IPS DF 6.9 (cell line): ENCODE measurements at regions not wholly inside any gene's neighbourhood (a gene's known extent, or its start where the extent isn't known, plus 50 kb on each side); places are given as distances from the start of the nearest gene placed in this dataset.

Experiments
- DNase-seq: peaks from one replicate; pipeline ENCODE4 v3.0.0-alpha.2; 2013; ENCODE audit warnings: low read depth, low spot score
- H3K27ac ChIP-seq: one replicate; pipeline ENCODE4 v1.5.1; 2013; ENCODE audit warnings: low read length, control low read depth
- H3K27me3 ChIP-seq: 2 replicates; pipeline ENCODE4 v1.6.1; 2013; ENCODE audit warnings: mild to moderate bottlenecking, low read length; ENCODE audit not compliant: control insufficient read depth, insufficient read depth
- H3K36me3 ChIP-seq: 2 replicates; pipeline ENCODE4 v1.6.1; 2013; ENCODE audit warnings: low read length; ENCODE audit not compliant: control insufficient read depth, insufficient read depth
- H3K4me1 ChIP-seq: 2 replicates; pipeline ENCODE4 v1.6.1; 2013; ENCODE audit warnings: low read length; ENCODE audit not compliant: control insufficient read depth, insufficient read depth
- H3K4me3 ChIP-seq: 2 replicates; pipeline ENCODE4 v1.5.1; 2013; ENCODE audit warnings: mild to moderate bottlenecking, low read length
- H3K9me3 ChIP-seq: 2 replicates; pipeline ENCODE4 v1.6.1; 2013; ENCODE audit warnings: low read length, inconsistent platforms; ENCODE audit not compliant: control insufficient read depth, insufficient read depth
- WGBS: extraction: QIAGEN DNeasy Blood & Tissue Kit; methylation state at CpG from one replicate; pipeline ENCODE4 v1.1.7; 2013; ENCODE audit warnings: mixed read lengths, missing lambda C conversion rate; ENCODE audit not compliant: insufficient read length, insufficient coverage; 5-methylcytosine and 5-hydroxymethylcytosine counted together

GRCh38 chr16:73875996-73876690 is 420.5 kb upstream of the PSMD7 start:
- Histone ChIP-seq H3K36me3 (no peaks in the 10 kb centered on the region), H3K4me1 (no peaks in the 10 kb centered on the region), H3K9me3 (no peaks in the 10 kb centered on the region), H3K27me3 (no peaks in the 10 kb centered on the region), H3K27ac (no peak overlapping the region), H3K4me3 (no peak overlapping the region)
- DNase-seq, result no peak
- no CpG with 5 or more reads among the region's 7 CpGs for WGBS

- Histone ChIP-seq H3K9me3 (no peaks in the 10 kb centered on the region), H3K4me1 (no peaks in the 10 kb centered on the region), H3K4me3 (no peak overlapping the region), H3K36me3 (no peaks in the 10 kb centered on the region), H3K27me3 (no peaks in the 10 kb centered on the region), H3K27ac (no peak overlapping the region)
- DNase-seq, result no peak
- WGBS, result no CpG with 5 or more reads among the region's 3 CpGs
These were observed 422.3 kb upstream of the PSMD7 start for GRCh38 chr16:73874324-73874723.

- H3K27me3 ChIP-seq, result no peaks in the 10 kb centered on the region
- no peak overlapping the region for H3K27ac ChIP-seq
These were observed 423.0 kb upstream of the PSMD7 start for GRCh38 chr16:73873643-73874042.

GRCh38 chr16:73872856-73873255 is 423.8 kb upstream of the PSMD7 start:
- no CpG with 5 or more reads among the region's 8 CpGs for WGBS

More at GRCh38 chr16:73873643-73874042, 423.0 kb upstream of the PSMD7 start:
- Histone ChIP-seq H3K36me3 (no peaks in the 10 kb centered on the region), H3K4me3 (no peak overlapping the region), H3K4me1 (no peaks in the 10 kb centered on the region), H3K9me3 (no peaks in the 10 kb centered on the region)
- DNase-seq, result no peak
- WGBS, result no CpG with 5 or more reads among the region's 2 CpGs

GRCh38 chr16:73871088-73871733 is 425.4 kb upstream of the PSMD7 start:
- WGBS, result no CpG with 5 or more reads among the region's 6 CpGs
- Histone ChIP-seq H3K9me3 (no peaks in the 10 kb centered on the region), H3K27ac (no peak overlapping the region), H3K36me3 (no peaks in the 10 kb centered on the region), H3K27me3 (no peaks in the 10 kb centered on the region), H3K4me1 (no peaks in the 10 kb centered on the region), H3K4me3 (no peak overlapping the region)
- DNase-seq, result no peak

More at GRCh38 chr16:73872856-73873255, 423.8 kb upstream of the PSMD7 start:
- H3K36me3 ChIP-seq, result no peaks in the 10 kb centered on the region
- H3K4me3 ChIP-seq, result no peak overlapping the region
- H3K9me3 ChIP-seq, result no peaks in the 10 kb centered on the region
- no peak overlapping the region for H3K27ac ChIP-seq
- no peak for DNase-seq
- no peaks in the 10 kb centered on the region for H3K27me3 ChIP-seq
- H3K4me1 ChIP-seq, result no peaks in the 10 kb centered on the region

- no CpG with 5 or more reads among the region's 3 CpGs for WGBS
- Histone ChIP-seq H3K27ac (no peak overlapping the region), H3K9me3 (no peaks in the 10 kb centered on the region), H3K27me3 (no peaks in the 10 kb centered on the region), H3K4me3 (no peak overlapping the region), H3K4me1 (no peaks in the 10 kb centered on the region), H3K36me3 (no peaks in the 10 kb centered on the region)
- no peak for DNase-seq
These were observed 427.5 kb upstream of the PSMD7 start for GRCh38 chr16:73869126-73869525.

GRCh38 chr16:73864868-73865267 is 431.7 kb upstream of the PSMD7 start:
- no peak overlapping the region for H3K27ac ChIP-seq
- no peaks in the 10 kb centered on the region for H3K27me3 ChIP-seq
- DNase-seq, result no peak
- H3K36me3 ChIP-seq, result no peaks in the 10 kb centered on the region
- H3K4me1 ChIP-seq, result no peaks in the 10 kb centered on the region
- no peak overlapping the region for H3K4me3 ChIP-seq
- H3K9me3 ChIP-seq, result no peaks in the 10 kb centered on the region

GRCh38 chr16:73858326-73858725 is 438.3 kb upstream of the PSMD7 start:
- no CpG with 5 or more reads among the region's 2 CpGs for WGBS
- Histone ChIP-seq H3K36me3 (no peaks in the 10 kb centered on the region), H3K9me3 (no peaks in the 10 kb centered on the region), H3K27me3 (no peaks in the 10 kb centered on the region), H3K4me3 (no peak overlapping the region), H3K27ac (no peak overlapping the region), H3K4me1 (no peaks in the 10 kb centered on the region)
- no peak for DNase-seq

GRCh38 chr16:73853968-73854367 is 442.6 kb upstream of the PSMD7 start:
- Histone ChIP-seq H3K27ac (no peak overlapping the region), H3K36me3 (no peaks in the 10 kb centered on the region)
- WGBS, result no CpG with 5 or more reads among the region's 5 CpGs

GRCh38 chr16:73852561-73852960 is 444.1 kb upstream of the PSMD7 start:
- Histone ChIP-seq H3K27me3 (no peaks in the 10 kb centered on the region), H3K9me3 (no peaks in the 10 kb centered on the region), H3K36me3 (no peaks in the 10 kb centered on the region), H3K4me3 (no peak overlapping the region), H3K27ac (no peak overlapping the region), H3K4me1 (no peaks in the 10 kb centered on the region)
- no CpG with 5 or more reads among the region's 1 CpG for WGBS
- no peak for DNase-seq

More at GRCh38 chr16:73853968-73854367, 442.6 kb upstream of the PSMD7 start:
- Histone ChIP-seq H3K27me3 (no peaks in the 10 kb centered on the region), H3K4me3 (no peak overlapping the region), H3K4me1 (no peaks in the 10 kb centered on the region), H3K9me3 (no peaks in the 10 kb centered on the region)
- no peak for DNase-seq

GRCh38 chr16:73848993-73849392 is 447.6 kb upstream of the PSMD7 start:
- no CpG with 5 or more reads among the region's 4 CpGs for WGBS
- no peak for DNase-seq
- no peak overlapping the region for H3K4me3 ChIP-seq
- no peaks in the 10 kb centered on the region for H3K4me1 ChIP-seq
- H3K27ac ChIP-seq, result no peak overlapping the region
- H3K27me3 ChIP-seq, result no peaks in the 10 kb centered on the region
- H3K36me3 ChIP-seq, result no peaks in the 10 kb centered on the region
- no peaks in the 10 kb centered on the region for H3K9me3 ChIP-seq
